ENCODE measurements at regions not wholly inside any gene's neighbourhood (a gene's known extent, or its start where the extent isn't known, plus 50 kb on each side); places are given as distances from the start of the nearest gene placed in this dataset.

- H2AFZ ChIP-seq (ENCODE audit: insufficient read depth, low read length, poor library complexity), result no peak overlapping the region
- peaks cover 2% of the 10 kb centered on the region for H3K9me3 ChIP-seq (ENCODE audit: insufficient read depth, low read depth, low read length)
- no peaks in the 10 kb centered on the region for H3K79me2 ChIP-seq (ENCODE audit: control insufficient read depth, insufficient read depth, low read length, poor library complexity)
- H3K23ac ChIP-seq (ENCODE audit: low read length), result no peak overlapping the region
- H3K4me3 ChIP-seq (ENCODE audit: low read depth, low read length), result no peak overlapping the region
- H3K14ac ChIP-seq (ENCODE audit: low read length), result peak overlapping the region; percentile 28
- no peaks in the 10 kb centered on the region for H3K36me3 ChIP-seq (ENCODE audit: control insufficient read depth in 1 of 2, insufficient read depth in 2 of 2, low read length in 2 of 2)
- peak overlapping the region; percentile 63 for H4K91ac ChIP-seq (ENCODE audit: low read depth, low read length)
- peak overlapping the region; percentile 19 for H2AK5ac ChIP-seq (ENCODE audit: low read length)
- H4K12ac ChIP-seq (ENCODE audit: low read depth, low read length), result no peak overlapping the region
- peak; percentile 42 to 74 for DNase-seq
- peaks cover 5 to 7% of the 10 kb centered on the region in 2 experiments for H3K4me1 ChIP-seq (ENCODE audit: control insufficient read depth in 1 of 2, insufficient read depth in 2 of 2, low read length in 2 of 2)
- H2BK120ac ChIP-seq (ENCODE audit: insufficient read depth, low read length, poor library complexity), result peak overlapping the region; percentile 62
- peak overlapping the region; percentile 1 for H2BK5ac ChIP-seq (ENCODE audit: low read depth, low read length, poor library complexity)
- peak overlapping the region; percentile 1 for H4K8ac ChIP-seq (ENCODE audit: low read depth, low read length)
- H2BK12ac ChIP-seq (ENCODE audit: low read length), result peak overlapping the region; percentile 78
- no peaks in the 10 kb centered on the region for H3K27me3 ChIP-seq (ENCODE audit: insufficient read depth, low read length)
- H3K79me1 ChIP-seq (ENCODE audit: low read length), result peaks cover 28% of the 10 kb centered on the region
- no peak overlapping the region for H3K4me2 ChIP-seq (ENCODE audit: low read length)
- H3K18ac ChIP-seq (ENCODE audit: low read length), result no peak overlapping the region
- H3K9ac ChIP-seq (ENCODE audit: low read length), result no peak overlapping the region
- WGBS (ENCODE audit: extremely low coverage, insufficient coverage, insufficient read length), result no CpG with 5 or more reads among the region's 10 CpGs
- H3K4ac ChIP-seq (ENCODE audit: low read depth, low read length), result no peak overlapping the region
- H3K27ac ChIP-seq (ENCODE audit: low read depth, low read length), result no peak overlapping the region
Measured at GRCh38 chr1:55378582-55378981, 163.4 kb upstream of the USP24 start.

DNA sequence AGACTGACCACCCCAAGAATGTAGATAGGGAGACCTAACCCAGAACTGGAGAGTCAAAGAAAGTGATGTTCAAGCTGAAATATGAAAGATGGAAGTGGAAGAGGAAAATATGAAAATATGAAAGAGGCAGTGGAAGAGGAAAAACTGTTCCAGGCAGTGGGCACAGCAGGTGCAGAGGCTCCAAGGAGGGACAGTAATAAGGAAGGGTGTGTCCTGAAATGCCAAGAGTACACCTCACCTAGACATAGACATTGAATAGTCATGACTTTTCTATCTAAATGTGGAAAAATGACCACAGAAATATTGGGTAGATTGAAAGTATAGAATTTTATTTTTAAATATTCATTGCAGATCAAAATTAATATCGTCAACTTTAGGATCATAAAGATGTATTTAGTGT is 161.7 kb upstream of the USP24 start:
- no peak overlapping the region for H2BK120ac ChIP-seq (ENCODE audit: insufficient read depth, low read length, poor library complexity)
- H3K36me3 ChIP-seq (ENCODE audit: control insufficient read depth in 1 of 2, insufficient read depth in 2 of 2, low read length in 2 of 2), result no peaks in the 10 kb centered on the region
- peaks cover 5 to 7% of the 10 kb centered on the region in 2 experiments for H3K4me1 ChIP-seq (ENCODE audit: control insufficient read depth in 1 of 2, insufficient read depth in 2 of 2, low read length in 2 of 2)
- H3K9ac ChIP-seq (ENCODE audit: low read length), result no peak overlapping the region
- no peak overlapping the region for H3K27ac ChIP-seq (ENCODE audit: low read depth, low read length)
- no peaks in the 10 kb centered on the region for H3K27me3 ChIP-seq (ENCODE audit: insufficient read depth, low read length)
- H2BK5ac ChIP-seq (ENCODE audit: low read depth, low read length, poor library complexity), result no peak overlapping the region
- H3K79me1 ChIP-seq (ENCODE audit: low read length), result peaks cover 26% of the 10 kb centered on the region
- no peak overlapping the region for H4K12ac ChIP-seq (ENCODE audit: low read depth, low read length)
- no peak overlapping the region for H3K4me3 ChIP-seq (ENCODE audit: low read depth, low read length)
- H3K4ac ChIP-seq (ENCODE audit: low read depth, low read length), result no peak overlapping the region
- no peak overlapping the region for H3K18ac ChIP-seq (ENCODE audit: low read length)
- no peak overlapping the region for H4K8ac ChIP-seq (ENCODE audit: low read depth, low read length)
- no peaks in the 10 kb centered on the region for H3K79me2 ChIP-seq (ENCODE audit: control insufficient read depth, insufficient read depth, low read length, poor library complexity)
- no peak overlapping the region for H2AK5ac ChIP-seq (ENCODE audit: low read length)
- H3K9me3 ChIP-seq (ENCODE audit: insufficient read depth, low read depth, low read length), result no peaks in the 10 kb centered on the region
- peak overlapping the region; percentile 70 for H2BK12ac ChIP-seq (ENCODE audit: low read length)
- H3K4me2 ChIP-seq (ENCODE audit: low read length), result no peak overlapping the region
- no peak overlapping the region for H4K91ac ChIP-seq (ENCODE audit: low read depth, low read length)
- DNase-seq, result no peak
- H3K23ac ChIP-seq (ENCODE audit: low read length), result no peak overlapping the region
- no CpG with 5 or more reads among the region's 1 CpG for WGBS (ENCODE audit: extremely low coverage, insufficient coverage, insufficient read length)
- H3K14ac ChIP-seq (ENCODE audit: low read length), result no peak overlapping the region
- H2AFZ ChIP-seq (ENCODE audit: insufficient read depth, low read length, poor library complexity), result no peak overlapping the region

GRCh38 chr1:55375617-55376258 is 160.6 kb upstream of the USP24 start:
- Histone ChIP-seq H2AFZ (ENCODE audit: insufficient read depth, low read length, poor library complexity) (no peak overlapping the region), H3K4me3 (ENCODE audit: low read depth, low read length) (no peak overlapping the region), H3K4me1 (ENCODE audit: control insufficient read depth in 1 of 2, insufficient read depth in 2 of 2, low read length in 2 of 2) (peaks cover 5 to 7% of the 10 kb centered on the region in 2 experiments), H3K79me1 (ENCODE audit: low read length) (peaks cover 23% of the 10 kb centered on the region), H3K36me3 (ENCODE audit: control insufficient read depth in 1 of 2, insufficient read depth in 2 of 2, low read length in 2 of 2) (no peaks in the 10 kb centered on the region), H2AK5ac (ENCODE audit: low read length) (peak overlapping the region; percentile 86), H3K27me3 (ENCODE audit: insufficient read depth, low read length) (no peaks in the 10 kb centered on the region), H2BK120ac (ENCODE audit: insufficient read depth, low read length, poor library complexity) (peak overlapping the region; percentile 76), H3K9me3 (ENCODE audit: insufficient read depth, low read depth, low read length) (no peaks in the 10 kb centered on the region), H3K79me2 (ENCODE audit: control insufficient read depth, insufficient read depth, low read length, poor library complexity) (no peaks in the 10 kb centered on the region), H4K12ac (ENCODE audit: low read depth, low read length) (no peak overlapping the region), H2BK12ac (ENCODE audit: low read length) (peak overlapping the region; percentile 8), H3K9ac (ENCODE audit: low read length) (no peak overlapping the region), H4K91ac (ENCODE audit: low read depth, low read length) (peak overlapping the region; percentile 31), H3K4ac (ENCODE audit: low read depth, low read length) (no peak overlapping the region), H3K18ac (ENCODE audit: low read length) (peak overlapping the region; percentile 4), H3K27ac (ENCODE audit: low read depth, low read length) (no peak overlapping the region), H3K14ac (ENCODE audit: low read length) (peak overlapping the region; percentile 0), H3K23ac (ENCODE audit: low read length) (no peak overlapping the region), H3K4me2 (ENCODE audit: low read length) (no peak overlapping the region), H4K8ac (ENCODE audit: low read depth, low read length) (peak overlapping the region; percentile 15), H2BK5ac (ENCODE audit: low read depth, low read length, poor library complexity) (no peak overlapping the region)
- peak; percentile 13 to 71 for DNase-seq
- WGBS (ENCODE audit: extremely low coverage, insufficient coverage, insufficient read length), result no CpG with 5 or more reads among the region's 4 CpGs

DNA sequence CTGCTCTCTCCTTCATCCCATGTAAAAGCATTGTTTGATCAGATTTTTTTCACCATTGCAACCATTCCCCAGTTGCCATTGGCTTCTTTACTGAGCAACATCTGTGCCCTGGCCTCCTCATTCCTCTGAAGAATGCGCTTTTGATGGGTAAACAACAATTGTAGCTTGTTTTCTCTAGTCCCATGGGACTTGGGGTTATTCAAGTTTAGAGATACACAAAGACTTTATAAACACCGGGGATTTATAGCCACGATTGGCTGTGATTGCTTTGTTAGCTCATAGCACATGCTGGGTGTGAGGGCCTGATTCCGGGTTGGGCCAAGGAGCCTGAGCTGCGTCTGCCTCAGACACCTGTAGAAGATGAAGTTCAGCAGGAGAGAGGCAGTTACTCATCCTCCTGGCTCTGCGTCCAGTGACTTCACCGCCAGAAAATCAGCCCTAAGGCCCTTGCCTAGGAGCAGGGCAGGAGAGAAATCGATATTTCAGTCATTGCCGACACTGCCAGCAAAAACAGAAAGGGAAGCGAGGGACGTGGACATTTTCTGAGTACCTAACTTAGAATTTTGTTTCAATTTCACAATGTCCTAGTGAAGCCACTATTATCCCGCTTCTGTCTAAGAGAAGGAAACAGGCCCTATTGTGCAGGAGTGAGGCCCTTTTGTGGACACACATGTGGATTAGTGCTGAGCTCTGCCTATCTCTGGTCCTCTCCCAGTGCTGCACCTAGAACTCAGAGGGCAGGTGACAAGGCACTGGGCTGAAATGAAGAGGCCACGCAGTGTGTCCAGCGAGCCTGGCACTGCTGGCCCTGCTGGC is 159.8 kb upstream of the USP24 start:
- peak overlapping the region; percentile 4 for H3K18ac ChIP-seq (ENCODE audit: low read length)
- no peaks in the 10 kb centered on the region for H3K27me3 ChIP-seq (ENCODE audit: insufficient read depth, low read length)
- peaks cover 21% of the 10 kb centered on the region for H3K79me1 ChIP-seq (ENCODE audit: low read length)
- no peak overlapping the region for H3K4me2 ChIP-seq (ENCODE audit: low read length)
- no peak overlapping the region for H4K12ac ChIP-seq (ENCODE audit: low read depth, low read length)
- H3K9ac ChIP-seq (ENCODE audit: low read length), result no peak overlapping the region
- DNase-seq, result peak; percentile 66 to 78
- peak overlapping the region; percentile 33 for H2BK12ac ChIP-seq (ENCODE audit: low read length)
- no peak overlapping the region for H2AFZ ChIP-seq (ENCODE audit: insufficient read depth, low read length, poor library complexity)
- peaks cover 5 to 7% of the 10 kb centered on the region in 2 experiments for H3K4me1 ChIP-seq (ENCODE audit: control insufficient read depth in 1 of 2, insufficient read depth in 2 of 2, low read length in 2 of 2)
- H3K79me2 ChIP-seq (ENCODE audit: control insufficient read depth, insufficient read depth, low read length, poor library complexity), result no peaks in the 10 kb centered on the region
- peak overlapping the region; percentile 0 for H3K14ac ChIP-seq (ENCODE audit: low read length)
- no peak overlapping the region for H3K4ac ChIP-seq (ENCODE audit: low read depth, low read length)
- H3K36me3 ChIP-seq (ENCODE audit: control insufficient read depth in 1 of 2, insufficient read depth in 2 of 2, low read length in 2 of 2), result no peaks in the 10 kb centered on the region
- H3K27ac ChIP-seq (ENCODE audit: low read depth, low read length), result no peak overlapping the region
- H2BK5ac ChIP-seq (ENCODE audit: low read depth, low read length, poor library complexity), result no peak overlapping the region
- no peak overlapping the region for H3K23ac ChIP-seq (ENCODE audit: low read length)
- H2AK5ac ChIP-seq (ENCODE audit: low read length), result peak overlapping the region; percentile 86
- H3K9me3 ChIP-seq (ENCODE audit: insufficient read depth, low read depth, low read length), result no peaks in the 10 kb centered on the region
- H2BK120ac ChIP-seq (ENCODE audit: insufficient read depth, low read length, poor library complexity), result peak overlapping the region; percentile 76
- H4K91ac ChIP-seq (ENCODE audit: low read depth, low read length), result peak overlapping the region; percentile 31
- peak overlapping the region; percentile 15 for H4K8ac ChIP-seq (ENCODE audit: low read depth, low read length)
- no peak overlapping the region for H3K4me3 ChIP-seq (ENCODE audit: low read depth, low read length)
- WGBS (ENCODE audit: extremely low coverage, insufficient coverage, insufficient read length), result no CpG with 5 or more reads among the region's 14 CpGs

Data from trophoblast cell (in vitro differentiated cells and primary cell).